SU-DHL-6 (cell line): ENCODE measurements at regions not wholly inside any gene's neighbourhood (a gene's known extent, or its start where the extent isn't known, plus 50 kb on each side); places are given as distances from the start of the nearest gene placed in this dataset.

Experiments used
- H2AFZ ChIP-seq: fragments of 200-600 bp; sonication (generic); 2 replicates; pipeline ENCODE4 v1.6.1; 2014; ENCODE audit warnings: low read depth, mild to moderate bottlenecking, moderate library complexity, mixed read lengths, antibody characterized with exemption, low read length; ENCODE audit not compliant: severe bottlenecking
- H3F3A ChIP-seq: fragments of 200-600 bp; shearing (Covaris generic); 2 replicates; pipeline ENCODE4 v1.6.0; 2016; ENCODE audit warnings: antibody characterized with exemption, mild to moderate bottlenecking; ENCODE audit not compliant: insufficient read depth
- H3K27ac ChIP-seq: fragments of 200-600 bp; sonication (generic); 2 replicates; pipeline ENCODE4 v1.5.1; 2016; ENCODE audit warnings: low read depth, mild to moderate bottlenecking, low read length, moderate library complexity, mixed read lengths
- H3K27me3 ChIP-seq: fragments of 200-600 bp; sonication (generic), shearing (Covaris generic); 2 replicates; pipeline ENCODE4 v1.6.0; 2014; ENCODE audit warnings: mild to moderate bottlenecking, low read length
- H3K36me3 ChIP-seq: fragments of 200-600 bp; sonication (generic); 2 replicates; pipeline ENCODE4 v1.6.1; 2014; ENCODE audit warnings: mild to moderate bottlenecking, low read length, mixed read lengths
- H3K4me2 ChIP-seq: fragments of 300-600, 200-600 bp; shearing (Covaris generic), sonication (generic); 2 replicates; pipeline ENCODE4 v1.6.0; 2014; ENCODE audit warnings: low read length, low read depth, mild to moderate bottlenecking; ENCODE audit not compliant: poor library complexity, severe bottlenecking
- H3K4me3 ChIP-seq: fragments of 200-600 bp; sonication (generic); 2 replicates; pipeline ENCODE4 v1.5.1; 2014; ENCODE audit warnings: antibody characterized with exemption, low read length, mild to moderate bottlenecking, mixed read lengths; ENCODE audit not compliant: insufficient read depth, poor library complexity, severe bottlenecking
- H3K79me2 ChIP-seq: fragments of 200-600 bp; sonication (generic); 2 replicates; pipeline ENCODE4 v1.6.1; 2014; ENCODE audit warnings: mild to moderate bottlenecking, low read length, moderate library complexity; ENCODE audit not compliant: insufficient read depth
- H3K9ac ChIP-seq: fragments of 200-600 bp; sonication (generic); 2 replicates; pipeline ENCODE4 v1.7.0; 2014; ENCODE audit warnings: mild to moderate bottlenecking, low read length
- H3K9me2 ChIP-seq: fragments of 200-600 bp; sonication (generic); replicated peaks from 2 replicates; pipeline ENCODE4 v1.6.1; 2014; ENCODE audit warnings: low read length; ENCODE audit not compliant: insufficient read depth
- H3K9me3 ChIP-seq: fragments of 200-600 bp; sonication (generic); 2 replicates; pipeline ENCODE4 v1.6.1; 2014; ENCODE audit warnings: low read length, mixed read lengths; ENCODE audit not compliant: insufficient read depth
- H4K20me1 ChIP-seq: fragments of 200-600 bp; sonication (generic); 2 replicates; pipeline ENCODE4 v1.6.1; 2014; ENCODE audit warnings: low read depth, mild to moderate bottlenecking, antibody characterized with exemption, low read length, moderate library complexity, mixed read lengths
- EZH2phosphoT487 ChIP-seq: fragments of 200-600 bp; sonication (generic), shearing (Covaris generic); conservative IDR thresholded peaks from 2 replicates; pipeline ENCODE4 v1.6.1; 2018; ENCODE audit warnings: mild to moderate bottlenecking, antibody characterized with exemption, low read length, moderate library complexity, mixed read lengths
- TF ChIP-seq, protein P1 (sequence below): fragments of 200-600 bp; sonication (generic); IDR thresholded peaks from one replicate; pipeline ENCODE4 v1.5.1; 2017; ENCODE audit warnings: antibody characterized with exemption, mild to moderate bottlenecking, low read length, moderate library complexity; ENCODE audit not compliant: insufficient read depth, poor library complexity, severe bottlenecking

DNA sequence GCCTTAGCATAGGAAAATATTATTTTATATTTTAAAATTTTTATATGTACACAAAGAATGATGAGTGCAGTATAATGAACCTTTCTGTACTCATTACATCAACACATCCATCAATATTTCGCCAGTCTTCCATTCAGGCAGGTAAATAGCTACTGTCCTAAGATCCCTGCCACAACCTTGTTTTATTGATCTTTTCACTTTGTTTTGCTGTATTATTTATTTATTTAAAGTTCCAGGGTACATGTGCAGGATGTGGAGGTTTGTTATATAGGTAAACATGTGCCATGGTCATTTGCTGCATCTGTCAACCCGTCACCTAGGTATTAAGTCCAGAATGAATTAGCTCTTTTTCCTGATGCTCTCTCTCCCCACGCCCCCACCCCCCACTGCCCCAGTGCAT lies 64.6 kb downstream of the INHBB start:
- no peak overlapping the region for H3K4me3 ChIP-seq
- H3K9me3 ChIP-seq, result peaks cover 4% of the 10 kb centered on the region; the same call in 1 of the 2 replicates
- H3K27ac ChIP-seq, result no peak overlapping the region
- H3F3A ChIP-seq, result no peaks in the 10 kb centered on the region
- H2AFZ ChIP-seq, result no peak overlapping the region
- H3K27me3 ChIP-seq, result no peaks in the 10 kb centered on the region
- no peak overlapping the region for H3K4me2 ChIP-seq
- no peaks in the 10 kb centered on the region for H3K36me3 ChIP-seq
- no peak overlapping the region for H3K9ac ChIP-seq
- H3K9me2 ChIP-seq, result no peaks in the 10 kb centered on the region
- TF ChIP-seq, protein P1, sequence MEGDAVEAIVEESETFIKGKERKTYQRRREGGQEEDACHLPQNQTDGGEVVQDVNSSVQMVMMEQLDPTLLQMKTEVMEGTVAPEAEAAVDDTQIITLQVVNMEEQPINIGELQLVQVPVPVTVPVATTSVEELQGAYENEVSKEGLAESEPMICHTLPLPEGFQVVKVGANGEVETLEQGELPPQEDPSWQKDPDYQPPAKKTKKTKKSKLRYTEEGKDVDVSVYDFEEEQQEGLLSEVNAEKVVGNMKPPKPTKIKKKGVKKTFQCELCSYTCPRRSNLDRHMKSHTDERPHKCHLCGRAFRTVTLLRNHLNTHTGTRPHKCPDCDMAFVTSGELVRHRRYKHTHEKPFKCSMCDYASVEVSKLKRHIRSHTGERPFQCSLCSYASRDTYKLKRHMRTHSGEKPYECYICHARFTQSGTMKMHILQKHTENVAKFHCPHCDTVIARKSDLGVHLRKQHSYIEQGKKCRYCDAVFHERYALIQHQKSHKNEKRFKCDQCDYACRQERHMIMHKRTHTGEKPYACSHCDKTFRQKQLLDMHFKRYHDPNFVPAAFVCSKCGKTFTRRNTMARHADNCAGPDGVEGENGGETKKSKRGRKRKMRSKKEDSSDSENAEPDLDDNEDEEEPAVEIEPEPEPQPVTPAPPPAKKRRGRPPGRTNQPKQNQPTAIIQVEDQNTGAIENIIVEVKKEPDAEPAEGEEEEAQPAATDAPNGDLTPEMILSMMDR, result no peak
- TF ChIP-seq EZH2phosphoT487, result no peak
- H3K79me2 ChIP-seq, result no peaks in the 10 kb centered on the region
- no peaks in the 10 kb centered on the region for H4K20me1 ChIP-seq

DNA sequence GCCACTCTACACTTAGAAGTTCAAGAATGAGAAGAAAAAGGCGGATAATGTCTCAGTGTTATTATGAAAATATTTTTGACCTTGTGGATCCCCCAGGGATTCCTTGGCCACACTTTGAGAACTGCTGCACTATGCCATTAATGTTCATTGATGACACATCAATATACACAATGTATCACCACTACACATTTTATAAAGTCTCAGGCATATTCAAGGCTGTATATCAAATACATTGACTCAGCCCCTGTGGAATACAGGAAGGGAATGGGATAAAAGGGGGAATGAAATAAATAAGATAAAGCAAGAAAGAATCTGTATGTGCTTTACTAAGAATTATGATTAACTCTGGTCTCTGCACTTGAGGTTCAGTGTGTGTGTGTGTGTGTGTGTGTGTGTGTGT lies 69.1 kb downstream of the INHBB start:
- Histone ChIP-seq H4K20me1 (no peaks in the 10 kb centered on the region), H3K27ac (no peak overlapping the region), H3K36me3 (no peaks in the 10 kb centered on the region), H3K9me2 (no peaks in the 10 kb centered on the region), H3K9ac (no peak overlapping the region), H3K4me2 (no peak overlapping the region), H2AFZ (no peak overlapping the region), H3K9me3 (no peaks in the 10 kb centered on the region), H3K4me3 (no peak overlapping the region), H3K27me3 (no peaks in the 10 kb centered on the region), H3K79me2 (no peaks in the 10 kb centered on the region), H3F3A (no peaks in the 10 kb centered on the region)
- TF ChIP-seq, protein P1, result no peak
- TF ChIP-seq EZH2phosphoT487, result no peak

DNA sequence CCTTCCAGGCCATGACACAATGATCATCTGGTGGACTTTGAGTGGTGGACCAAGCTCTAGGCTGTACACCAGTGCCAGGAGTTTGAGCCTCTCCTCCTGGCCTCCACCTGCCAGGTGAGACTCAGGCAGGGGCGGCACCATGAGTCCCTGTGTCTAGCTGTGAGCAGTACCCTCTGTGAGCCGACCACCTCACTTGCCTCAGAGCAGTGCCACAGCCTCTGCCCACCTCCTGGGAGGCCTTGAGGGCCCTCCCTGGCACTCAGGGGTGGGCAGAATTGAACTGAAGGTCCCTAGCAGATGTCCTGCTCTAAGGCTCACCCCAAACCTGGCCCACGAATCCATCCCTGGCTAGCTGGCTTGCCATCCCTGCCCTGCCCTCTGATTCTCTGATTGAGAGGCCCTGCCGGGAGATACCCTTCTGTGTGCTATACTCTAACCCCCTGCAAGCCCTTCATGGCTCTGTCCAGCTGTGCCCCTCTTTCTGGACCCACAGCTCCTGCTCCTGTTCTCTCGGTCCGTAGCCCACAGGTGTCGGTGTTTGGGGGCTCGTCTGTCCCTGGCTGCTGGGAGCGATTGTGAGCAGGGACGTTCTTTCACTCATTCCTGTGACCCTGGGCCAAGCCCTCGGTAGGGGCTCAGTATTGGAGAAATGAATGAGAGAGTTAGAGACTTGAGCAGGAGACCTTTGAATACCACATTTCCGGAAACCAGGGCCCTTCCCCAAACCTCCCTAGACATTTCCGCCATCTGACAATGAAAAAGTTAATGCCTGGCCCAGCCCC lies 70.0 kb downstream of the INHBB start:
- Histone ChIP-seq H3K79me2 (no peaks in the 10 kb centered on the region), H3K27ac (no peak overlapping the region), H3K36me3 (no peaks in the 10 kb centered on the region), H3K9me2 (no peaks in the 10 kb centered on the region), H3F3A (no peaks in the 10 kb centered on the region), H2AFZ (no peak overlapping the region), H3K4me2 (no peak overlapping the region), H4K20me1 (no peaks in the 10 kb centered on the region), H3K9me3 (no peaks in the 10 kb centered on the region), H3K9ac (no peak overlapping the region), H3K4me3 (no peak overlapping the region), H3K27me3 (no peaks in the 10 kb centered on the region)
- TF ChIP-seq, protein P1, result no peak
- no peak for TF ChIP-seq EZH2phosphoT487
